ENCODE measurements at regions not wholly inside any gene's neighbourhood (a gene's known extent, or its start where the extent isn't known, plus 50 kb on each side); places are given as distances from the start of the nearest gene placed in this dataset.

DNA sequence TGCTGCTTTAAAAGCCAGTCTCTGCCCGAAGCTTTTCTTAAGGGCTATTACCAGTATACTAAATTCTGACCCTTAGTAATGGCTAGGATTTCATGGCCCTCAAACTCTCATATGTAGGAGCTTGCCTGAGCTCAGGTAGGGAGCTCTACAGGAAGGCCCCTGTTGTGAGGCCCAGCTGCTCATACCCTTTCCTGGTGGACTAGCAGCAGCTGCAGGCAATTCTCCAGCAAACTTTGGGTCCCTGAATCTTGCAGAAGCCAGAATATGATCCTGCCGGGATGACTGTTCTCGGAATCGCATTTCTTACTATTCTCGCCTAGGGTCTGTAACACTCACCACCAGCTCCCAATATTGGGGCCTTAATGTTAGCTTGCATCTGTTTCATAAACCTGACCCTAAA, 106.4 kb upstream of the SERTAD2 start:
- TF ChIP-seq CTCF (conservative IDR thresholded peaks at IDR 0.05; ENCODE audit: low read length), result no peak
- H3K4me3 ChIP-seq (ENCODE audit: low read length), result no peak overlapping the region
- no peak for DNase-seq (ENCODE audit: low read depth)

DNA sequence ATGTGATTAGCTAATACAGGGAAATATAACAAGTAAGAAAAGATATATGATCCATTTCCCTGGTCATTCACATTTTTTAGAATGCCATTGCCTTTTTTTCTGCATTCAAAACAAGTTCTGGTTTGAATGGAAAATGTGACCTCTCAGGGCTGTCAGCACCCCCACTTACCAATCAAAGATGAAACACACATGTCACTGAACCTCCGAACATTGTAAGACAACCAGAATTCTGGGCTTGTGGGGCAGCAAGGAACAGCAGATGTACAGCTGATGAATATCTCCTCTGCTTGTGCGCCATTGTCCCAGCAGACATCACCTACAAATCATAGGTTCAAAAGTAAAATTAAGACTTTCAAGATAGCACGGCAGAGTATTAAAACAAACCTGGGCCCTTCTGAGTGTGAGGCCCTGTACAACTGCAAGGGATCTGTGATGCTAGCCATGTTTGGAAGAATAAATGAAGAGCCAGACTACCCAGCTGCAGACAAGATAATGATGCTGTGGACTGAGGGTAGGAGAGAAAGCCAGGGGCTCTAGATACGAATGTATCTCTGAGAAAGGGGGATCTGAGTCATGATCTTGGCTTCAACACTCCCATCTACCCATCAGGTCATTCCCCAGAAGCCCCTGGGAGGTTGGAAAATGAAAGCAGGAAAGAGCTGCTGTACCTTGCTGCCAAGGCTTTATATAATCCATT, 108.7 kb upstream of the SERTAD2 start:
- H3K4me3 ChIP-seq (ENCODE audit: low read length), result no peak overlapping the region
- TF ChIP-seq CTCF (conservative IDR thresholded peaks at IDR 0.05; ENCODE audit: low read length), result no peak
- DNase-seq (ENCODE audit: low read depth), result no peak

DNA sequence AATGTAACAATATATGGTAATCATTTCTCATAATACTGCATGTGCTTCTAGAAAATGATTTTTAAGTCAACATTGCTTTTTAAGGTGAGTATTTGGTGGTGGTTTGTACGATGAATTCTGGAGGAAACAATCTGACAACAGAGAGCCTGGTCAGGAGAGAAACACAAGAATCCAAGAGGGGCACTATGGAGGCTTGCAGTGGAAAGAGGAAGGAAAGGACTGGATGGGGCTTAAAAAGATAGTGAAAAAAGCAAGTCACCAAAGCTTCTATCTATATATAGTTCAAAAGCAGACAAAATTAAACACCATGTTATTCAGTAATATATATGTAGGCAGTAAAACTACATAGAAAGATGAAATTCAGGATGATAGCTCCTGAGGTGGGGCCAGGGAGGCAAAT, 109.4 kb upstream of the SERTAD2 start:
- H3K4me3 ChIP-seq (ENCODE audit: low read length), result no peak overlapping the region
- no peak for TF ChIP-seq CTCF (conservative IDR thresholded peaks at IDR 0.05; ENCODE audit: low read length)

GRCh38 chr2:64765160-64765805, 111.6 kb upstream of the SERTAD2 start:
- H3K4me3 ChIP-seq (ENCODE audit: low read length), result no peak overlapping the region
- no peak for DNase-seq (ENCODE audit: low read depth)
- TF ChIP-seq CTCF (conservative IDR thresholded peaks at IDR 0.05; ENCODE audit: low read length), result no peak

More for the DNA sequence above, 109.4 kb upstream of the SERTAD2 start:
- DNase-seq (ENCODE audit: low read depth), result no peak

- peak overlapping the region; percentile 55 for H3K4me3 ChIP-seq (ENCODE audit: low read length)
- TF ChIP-seq CTCF (conservative IDR thresholded peaks at IDR 0.05; ENCODE audit: low read length), result no peak
- peak; percentile 55 for DNase-seq (ENCODE audit: low read depth)
Measured at GRCh38 chr2:64766841-64767669, 113.3 kb upstream of the SERTAD2 start.

DNA sequence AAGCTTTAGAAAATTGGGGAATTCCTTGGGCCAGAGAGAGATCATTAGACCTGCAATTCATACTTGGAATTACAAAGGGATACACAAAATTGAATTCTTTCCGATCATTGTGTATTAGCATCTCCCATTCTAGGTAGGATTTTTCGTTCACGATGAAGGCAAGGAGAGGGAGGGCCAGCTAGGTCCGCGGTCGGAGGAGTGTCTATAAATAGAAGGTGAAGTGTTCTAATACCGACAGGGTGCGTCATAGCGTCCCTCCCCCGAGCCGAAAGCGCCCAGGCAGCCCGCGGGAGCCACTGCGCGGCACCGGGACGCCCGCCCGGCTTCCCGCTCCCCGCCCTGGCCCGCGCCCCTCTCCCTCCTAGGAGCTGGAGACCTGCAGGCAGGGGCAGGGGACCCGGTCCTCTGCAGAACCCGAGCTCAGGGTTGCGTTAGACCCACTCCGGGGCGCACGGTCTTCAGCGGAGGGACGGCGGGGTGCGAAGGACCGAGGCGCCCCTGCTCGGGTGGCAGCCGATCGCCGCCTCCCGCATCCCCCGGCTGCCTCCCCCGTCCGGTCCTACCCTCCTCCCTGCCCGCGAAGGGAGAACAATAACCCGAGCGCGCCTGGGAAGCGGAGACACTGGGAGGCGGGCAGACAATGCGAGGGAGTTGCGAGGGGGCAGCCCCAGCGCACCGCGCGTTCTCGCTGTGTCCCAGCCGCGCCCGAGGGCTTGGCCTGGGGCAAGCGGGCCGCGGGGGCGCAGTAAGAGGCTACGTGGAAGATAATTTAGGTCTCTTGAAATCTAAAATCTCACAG, 114.2 kb upstream of the SERTAD2 start:
- peak overlapping the region; percentile 55 for H3K4me3 ChIP-seq (ENCODE audit: low read length)
- DNase-seq (ENCODE audit: low read depth), result peak; percentile 90
- TF ChIP-seq CTCF (conservative IDR thresholded peaks at IDR 0.05; ENCODE audit: low read length), result no peak

Data from AG10803 (cell line).